Fibroblast of lung (primary cell): ENCODE measurements at regions not wholly inside any gene's neighbourhood (a gene's known extent, or its start where the extent isn't known, plus 50 kb on each side); places are given as distances from the start of the nearest gene placed in this dataset.

Source experiments
- DNase-seq, 2 donors: peaks; one replicate each; pipeline versions ENCODE4 v3.0.0 to v3.0.0-alpha.2; 2010; ENCODE audit warnings: low read depth in 2 of 2
- H2AFZ ChIP-seq: 2 replicates; pipeline ENCODE4 v1.5.1; 2012; ENCODE audit warnings: low read length, control low read depth, inconsistent platforms
- H3K27ac ChIP-seq: 2 replicates; pipeline ENCODE4 v1.5.1; 2011; ENCODE audit warnings: low read length, control low read depth; ENCODE audit not compliant: insufficient read depth
- H3K27me3 ChIP-seq: 2 replicates; pipeline ENCODE4 v1.5.1; 2011; ENCODE audit warnings: mild to moderate bottlenecking, low read length; ENCODE audit not compliant: control insufficient read depth, insufficient read depth
- H3K36me3 ChIP-seq: 2 replicates; pipeline ENCODE4 v1.5.1; 2011; ENCODE audit warnings: low read length; ENCODE audit not compliant: control insufficient read depth, insufficient read depth
- H3K4me1 ChIP-seq: 2 replicates; pipeline ENCODE4 v1.5.1; 2011; ENCODE audit warnings: low read length; ENCODE audit not compliant: control insufficient read depth, insufficient read depth; ENCODE audit errors: extremely low read depth
- H3K4me2 ChIP-seq: 2 replicates; pipeline ENCODE4 v1.5.1; 2011; ENCODE audit warnings: low read length, control low read depth; ENCODE audit not compliant: insufficient read depth; ENCODE audit errors: extremely low read depth
- H3K4me3 ChIP-seq, 4 experiments: fragments of 200-600 bp in 1 of 4; sonication (generic) in 1 of 4; replicated peaks in 1 of 4; 2 replicates each; pipeline ENCODE4 v1.5.1; 2011 to 2016; ENCODE audit warnings: low read length in 4 of 4, low read depth in 3 of 4, mild to moderate bottlenecking in 3 of 4, control low read depth in 2 of 4, inconsistent platforms in 1 of 4, mixed read lengths in 1 of 4; ENCODE audit not compliant: insufficient read depth in 1 of 4; ENCODE audit errors: control extremely low read depth in 1 of 4
- H3K79me2 ChIP-seq: 2 replicates; pipeline ENCODE4 v1.5.1; 2012; ENCODE audit warnings: mild to moderate bottlenecking, low read length, inconsistent platforms; ENCODE audit not compliant: control insufficient read depth, insufficient read depth
- H3K9ac ChIP-seq: 2 replicates; pipeline ENCODE4 v1.5.1; 2011; ENCODE audit warnings: mild to moderate bottlenecking, low read length, control low read depth; ENCODE audit not compliant: insufficient read depth
- H3K9me3 ChIP-seq: 2 replicates; pipeline ENCODE4 v1.5.1; 2012; ENCODE audit warnings: low read depth, low read length; ENCODE audit not compliant: control insufficient read depth, insufficient read depth
- H4K20me1 ChIP-seq: 2 replicates; pipeline ENCODE4 v1.5.1; 2011; ENCODE audit warnings: low read length; ENCODE audit not compliant: control insufficient read depth, insufficient read depth; ENCODE audit errors: extremely low read depth
- EZH2 ChIP-seq: IDR thresholded peaks from 2 replicates; pipeline ENCODE4 v1.5.1; 2012; ENCODE audit warnings: low read length, control low read depth, mild to moderate bottlenecking; ENCODE audit errors: missing control alignments
- TF ChIP-seq, protein P1 (sequence below), 2 donors: IDR thresholded peaks in 1 of 2; conservative IDR thresholded peaks in 1 of 2; 1 replicate in 1 of 2; 2 replicates in 1 of 2; pipeline ENCODE4 v1.5.1; 2011 to 2012; ENCODE audit warnings: low read length in 2 of 2, control low read depth in 1 of 2, inconsistent platforms in 1 of 2, low read depth in 1 of 2, mild to moderate bottlenecking in 1 of 2

DNA sequence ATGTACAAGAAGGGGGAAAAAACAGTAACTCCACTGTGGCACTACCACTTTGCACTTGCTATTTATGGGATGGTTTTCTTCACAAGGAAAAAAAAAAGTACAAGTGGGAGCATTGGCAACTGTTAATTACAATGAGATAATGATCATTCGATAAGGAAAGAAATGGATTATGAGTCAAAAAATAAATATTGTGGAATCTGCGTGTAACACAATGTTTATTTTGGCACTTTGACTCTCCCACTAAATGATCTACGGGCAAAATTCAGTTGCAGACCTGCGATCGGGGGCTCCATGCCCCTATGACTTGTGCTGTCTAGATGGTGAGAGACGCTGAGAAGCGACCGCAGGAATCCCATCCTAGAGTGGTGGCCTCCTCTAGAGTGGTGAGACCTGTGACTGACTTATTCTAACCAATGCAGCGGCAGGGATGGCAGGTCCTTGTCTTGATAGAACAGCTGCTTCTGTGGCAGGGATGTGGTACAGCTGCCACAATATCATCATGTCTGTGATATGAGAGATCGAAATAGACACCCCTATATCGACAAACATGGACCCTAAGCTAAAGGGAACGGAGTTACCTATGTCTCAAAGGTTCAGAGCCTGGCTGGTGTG lies 345.0 kb upstream of the KLF6 start:
- no peak overlapping the region for H3K27ac ChIP-seq
- no peaks in the 10 kb centered on the region for H3K27me3 ChIP-seq
- no peak overlapping the region for H3K9ac ChIP-seq
- no peaks in the 10 kb centered on the region for H3K36me3 ChIP-seq
- peak in 1 of 2 donors; percentile 31 for DNase-seq
- H3K4me3 ChIP-seq: no peak overlapping the region
- H3K4me1 ChIP-seq: peaks cover 10% of the 10 kb centered on the region
- H3K79me2 ChIP-seq: no peaks in the 10 kb centered on the region
- H3K9me3 ChIP-seq: no peaks in the 10 kb centered on the region
- no peaks in the 10 kb centered on the region for H4K20me1 ChIP-seq
- TF ChIP-seq, protein P1, sequence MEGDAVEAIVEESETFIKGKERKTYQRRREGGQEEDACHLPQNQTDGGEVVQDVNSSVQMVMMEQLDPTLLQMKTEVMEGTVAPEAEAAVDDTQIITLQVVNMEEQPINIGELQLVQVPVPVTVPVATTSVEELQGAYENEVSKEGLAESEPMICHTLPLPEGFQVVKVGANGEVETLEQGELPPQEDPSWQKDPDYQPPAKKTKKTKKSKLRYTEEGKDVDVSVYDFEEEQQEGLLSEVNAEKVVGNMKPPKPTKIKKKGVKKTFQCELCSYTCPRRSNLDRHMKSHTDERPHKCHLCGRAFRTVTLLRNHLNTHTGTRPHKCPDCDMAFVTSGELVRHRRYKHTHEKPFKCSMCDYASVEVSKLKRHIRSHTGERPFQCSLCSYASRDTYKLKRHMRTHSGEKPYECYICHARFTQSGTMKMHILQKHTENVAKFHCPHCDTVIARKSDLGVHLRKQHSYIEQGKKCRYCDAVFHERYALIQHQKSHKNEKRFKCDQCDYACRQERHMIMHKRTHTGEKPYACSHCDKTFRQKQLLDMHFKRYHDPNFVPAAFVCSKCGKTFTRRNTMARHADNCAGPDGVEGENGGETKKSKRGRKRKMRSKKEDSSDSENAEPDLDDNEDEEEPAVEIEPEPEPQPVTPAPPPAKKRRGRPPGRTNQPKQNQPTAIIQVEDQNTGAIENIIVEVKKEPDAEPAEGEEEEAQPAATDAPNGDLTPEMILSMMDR (conservative IDR thresholded peaks at IDR 0.05 in 1 of 2, IDR thresholded peaks at IDR 0.05 in 1 of 2; ENCODE audit: low read depth in 1 of 2, low read length in 2 of 2): no peak
- TF ChIP-seq EZH2: no peak
- no peak overlapping the region for H3K4me2 ChIP-seq
- H2AFZ ChIP-seq: no peak overlapping the region

DNA sequence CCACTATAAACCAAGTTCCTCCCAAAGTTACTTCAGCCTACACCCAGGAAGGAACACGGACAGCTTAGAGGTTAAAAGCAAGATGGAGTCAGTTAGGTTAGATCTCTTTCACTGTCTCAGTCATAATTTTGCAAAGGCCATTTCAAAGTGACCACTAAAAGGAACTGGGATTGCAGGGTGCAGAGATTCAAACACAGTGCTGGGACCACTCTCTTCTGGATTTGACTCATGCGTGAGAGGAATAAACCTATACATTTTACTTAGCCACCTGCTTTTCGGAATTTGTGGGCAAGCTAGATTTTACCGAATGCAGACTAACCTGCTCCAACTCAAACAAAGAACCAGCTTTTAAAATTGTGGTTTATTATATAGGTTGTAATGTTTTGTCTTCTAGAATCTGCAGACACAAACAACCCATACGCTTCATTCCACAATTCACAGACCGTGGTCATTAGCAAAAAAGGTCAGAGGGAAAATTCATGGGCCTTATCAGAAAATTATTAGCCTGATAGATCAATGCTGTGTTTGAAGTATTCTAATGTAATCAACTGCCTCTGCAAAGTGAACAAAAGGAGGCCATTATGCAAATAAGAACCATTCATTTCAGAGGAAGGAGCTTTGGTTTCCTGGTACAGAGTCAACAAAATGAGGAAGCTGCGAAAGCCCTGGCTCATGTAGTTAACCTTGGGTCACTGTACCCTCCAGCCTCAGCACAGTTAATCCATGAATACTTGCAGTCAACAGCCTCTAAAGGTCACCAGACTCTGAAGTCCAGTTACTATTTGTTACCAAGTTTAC lies 342.7 kb upstream of the KLF6 start:
- H3K4me2 ChIP-seq: no peak overlapping the region
- H3K36me3 ChIP-seq: no peaks in the 10 kb centered on the region
- TF ChIP-seq, protein P1 (conservative IDR thresholded peaks at IDR 0.05 in 1 of 2, IDR thresholded peaks at IDR 0.05 in 1 of 2; ENCODE audit: low read depth in 1 of 2, low read length in 2 of 2): no peak
- TF ChIP-seq EZH2: no peak

DNA sequence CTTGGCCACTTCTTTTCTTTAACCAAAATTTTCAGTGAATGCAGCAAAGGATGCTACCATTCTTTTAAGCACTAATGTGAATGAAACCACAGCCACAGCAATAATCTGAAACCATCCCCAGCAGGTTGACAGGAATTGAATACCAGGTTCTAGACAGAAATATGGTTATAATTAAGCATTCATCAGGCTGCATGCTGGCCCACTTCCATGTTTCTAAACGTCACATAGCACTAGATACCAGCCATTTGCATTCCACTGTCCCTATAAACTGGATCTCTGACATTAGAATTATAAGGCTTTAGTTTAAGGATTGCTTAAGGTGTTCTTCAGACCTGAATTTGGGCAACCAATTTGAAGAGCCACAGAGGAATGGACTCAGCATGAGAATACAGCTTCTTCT lies 340.8 kb upstream of the KLF6 start:
- no peak overlapping the region for H3K4me2 ChIP-seq
- TF ChIP-seq, protein P1 (conservative IDR thresholded peaks at IDR 0.05 in 1 of 2, IDR thresholded peaks at IDR 0.05 in 1 of 2; ENCODE audit: low read depth in 1 of 2, low read length in 2 of 2): no peak
- TF ChIP-seq EZH2: no peak
- H2AFZ ChIP-seq: no peak overlapping the region
- H3K4me1 ChIP-seq: no peaks in the 10 kb centered on the region
- no peaks in the 10 kb centered on the region for H4K20me1 ChIP-seq
- no peaks in the 10 kb centered on the region for H3K27me3 ChIP-seq
- H3K4me3 ChIP-seq: no peak overlapping the region
- DNase-seq: no peak
- H3K9me3 ChIP-seq: no peaks in the 10 kb centered on the region
- H3K9ac ChIP-seq: no peak overlapping the region
- no peak overlapping the region for H3K27ac ChIP-seq
- H3K79me2 ChIP-seq: no peaks in the 10 kb centered on the region
- no peaks in the 10 kb centered on the region for H3K36me3 ChIP-seq

More for the DNA sequence above, 342.7 kb upstream of the KLF6 start:
- Histone ChIP-seq H2AFZ (no peak overlapping the region), H3K9me3 (no peaks in the 10 kb centered on the region), H3K79me2 (no peaks in the 10 kb centered on the region), H3K4me3 (no peak overlapping the region), H4K20me1 (no peaks in the 10 kb centered on the region), H3K9ac (no peak overlapping the region), H3K27me3 (no peaks in the 10 kb centered on the region), H3K27ac (no peak overlapping the region), H3K4me1 (peaks cover 10% of the 10 kb centered on the region)
- DNase-seq: no peak
